ENCODE measurements at regions not wholly inside any gene's neighbourhood (a gene's known extent, or its start where the extent isn't known, plus 50 kb on each side); places are given as distances from the start of the nearest gene placed in this dataset.

DNA sequence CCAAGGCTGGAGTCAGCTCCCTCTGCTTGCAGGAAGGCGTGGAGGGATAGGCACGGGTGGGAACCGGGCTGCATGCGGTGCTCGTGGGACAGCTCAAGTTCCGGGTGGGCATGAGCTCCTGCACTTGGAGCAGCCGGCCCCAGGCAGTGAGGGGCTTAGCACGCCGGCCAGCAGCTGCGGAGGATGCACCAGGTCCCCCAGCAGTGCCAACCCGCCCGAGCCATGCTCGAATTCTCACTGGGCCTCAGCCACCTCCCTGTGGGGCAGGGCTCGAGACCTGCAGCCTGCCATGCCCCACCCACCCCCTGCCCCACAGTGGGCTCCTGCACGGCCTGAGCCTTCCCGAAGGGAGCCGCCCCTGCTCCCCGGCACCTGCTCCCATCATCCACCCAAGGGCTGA lies 1501.8 kb downstream of the AACS start:
- no peak overlapping the region for H3K4me3 ChIP-seq (ENCODE audit: low read depth, low read length, poor library complexity, severe bottlenecking)
- TF ChIP-seq, protein P1, sequence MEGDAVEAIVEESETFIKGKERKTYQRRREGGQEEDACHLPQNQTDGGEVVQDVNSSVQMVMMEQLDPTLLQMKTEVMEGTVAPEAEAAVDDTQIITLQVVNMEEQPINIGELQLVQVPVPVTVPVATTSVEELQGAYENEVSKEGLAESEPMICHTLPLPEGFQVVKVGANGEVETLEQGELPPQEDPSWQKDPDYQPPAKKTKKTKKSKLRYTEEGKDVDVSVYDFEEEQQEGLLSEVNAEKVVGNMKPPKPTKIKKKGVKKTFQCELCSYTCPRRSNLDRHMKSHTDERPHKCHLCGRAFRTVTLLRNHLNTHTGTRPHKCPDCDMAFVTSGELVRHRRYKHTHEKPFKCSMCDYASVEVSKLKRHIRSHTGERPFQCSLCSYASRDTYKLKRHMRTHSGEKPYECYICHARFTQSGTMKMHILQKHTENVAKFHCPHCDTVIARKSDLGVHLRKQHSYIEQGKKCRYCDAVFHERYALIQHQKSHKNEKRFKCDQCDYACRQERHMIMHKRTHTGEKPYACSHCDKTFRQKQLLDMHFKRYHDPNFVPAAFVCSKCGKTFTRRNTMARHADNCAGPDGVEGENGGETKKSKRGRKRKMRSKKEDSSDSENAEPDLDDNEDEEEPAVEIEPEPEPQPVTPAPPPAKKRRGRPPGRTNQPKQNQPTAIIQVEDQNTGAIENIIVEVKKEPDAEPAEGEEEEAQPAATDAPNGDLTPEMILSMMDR (IDR thresholded peaks at IDR 0.05; ENCODE audit: low read length): no peak
- no peak for TF ChIP-seq EZH2 (IDR thresholded peaks at IDR 0.05; ENCODE audit: borderline replicate concordance, low read length)
- no peaks in the 10 kb centered on the region for H3K27me3 ChIP-seq (ENCODE audit: insufficient read depth, low read length)
- H3K36me3 ChIP-seq (ENCODE audit: insufficient read depth, low read length): no peaks in the 10 kb centered on the region
- no peaks in the 10 kb centered on the region for H3K9me3 ChIP-seq (ENCODE audit: low read length)
- no peak overlapping the region for H2AFZ ChIP-seq (ENCODE audit: low read length)
- no peaks in the 10 kb centered on the region for H4K20me1 ChIP-seq (ENCODE audit: insufficient read depth, low read length)
- H3K4me2 ChIP-seq (ENCODE audit: low read length): no peak overlapping the region
- no peaks in the 10 kb centered on the region for H3K79me2 ChIP-seq (ENCODE audit: insufficient read depth, low read length)
- no peaks in the 10 kb centered on the region for H3K4me1 ChIP-seq (ENCODE audit: insufficient read depth, low read length, severe bottlenecking)
- no peaks in the 10 kb centered on the region for H3F3A ChIP-seq (ENCODE audit: insufficient read depth, low read length)
- no peak overlapping the region for H3K27ac ChIP-seq (ENCODE audit: low read depth, low read length, poor library complexity, severe bottlenecking)
- H3K9me2 ChIP-seq (ENCODE audit: low read depth, low read length): no peaks in the 10 kb centered on the region
- H3K9ac ChIP-seq (ENCODE audit: low read length): no peak overlapping the region

GRCh38 chr12:126569706-126570105 lies 1504.5 kb downstream of the AACS start:
- no peak for TF ChIP-seq EZH2 (IDR thresholded peaks at IDR 0.05; ENCODE audit: borderline replicate concordance, low read length)
- TF ChIP-seq, protein P1 (IDR thresholded peaks at IDR 0.05; ENCODE audit: low read length): no peak
- H3K36me3 ChIP-seq (ENCODE audit: insufficient read depth, low read length): no peaks in the 10 kb centered on the region

GRCh38 chr12:126570566-126570965 lies 1505.3 kb downstream of the AACS start:
- no peak for TF ChIP-seq EZH2 (IDR thresholded peaks at IDR 0.05; ENCODE audit: borderline replicate concordance, low read length)
- TF ChIP-seq, protein P1 (IDR thresholded peaks at IDR 0.05; ENCODE audit: low read length): no peak
- no peak overlapping the region for H3K27ac ChIP-seq (ENCODE audit: low read depth, low read length, poor library complexity, severe bottlenecking)
- H3F3A ChIP-seq (ENCODE audit: insufficient read depth, low read length): no peaks in the 10 kb centered on the region
- no peak overlapping the region for H3K4me2 ChIP-seq (ENCODE audit: low read length)
- no peaks in the 10 kb centered on the region for H3K9me3 ChIP-seq (ENCODE audit: low read length)
- no peaks in the 10 kb centered on the region for H3K4me1 ChIP-seq (ENCODE audit: insufficient read depth, low read length, severe bottlenecking)
- H3K4me3 ChIP-seq (ENCODE audit: low read depth, low read length, poor library complexity, severe bottlenecking): no peak overlapping the region
- H3K36me3 ChIP-seq (ENCODE audit: insufficient read depth, low read length): no peaks in the 10 kb centered on the region
- H2AFZ ChIP-seq (ENCODE audit: low read length): no peak overlapping the region
- H4K20me1 ChIP-seq (ENCODE audit: insufficient read depth, low read length): no peaks in the 10 kb centered on the region
- H3K9me2 ChIP-seq (ENCODE audit: low read depth, low read length): no peaks in the 10 kb centered on the region
- no peak overlapping the region for H3K9ac ChIP-seq (ENCODE audit: low read length)
- no peaks in the 10 kb centered on the region for H3K79me2 ChIP-seq (ENCODE audit: insufficient read depth, low read length)
- H3K27me3 ChIP-seq (ENCODE audit: insufficient read depth, low read length): no peaks in the 10 kb centered on the region

More at GRCh38 chr12:126569706-126570105, 1504.5 kb downstream of the AACS start:
- H3K27ac ChIP-seq (ENCODE audit: low read depth, low read length, poor library complexity, severe bottlenecking): no peak overlapping the region
- no peaks in the 10 kb centered on the region for H3F3A ChIP-seq (ENCODE audit: insufficient read depth, low read length)
- H3K9ac ChIP-seq (ENCODE audit: low read length): no peak overlapping the region
- no peaks in the 10 kb centered on the region for H3K9me2 ChIP-seq (ENCODE audit: low read depth, low read length)
- H3K4me1 ChIP-seq (ENCODE audit: insufficient read depth, low read length, severe bottlenecking): no peaks in the 10 kb centered on the region
- no peak overlapping the region for H3K4me2 ChIP-seq (ENCODE audit: low read length)
- no peaks in the 10 kb centered on the region for H3K79me2 ChIP-seq (ENCODE audit: insufficient read depth, low read length)
- no peaks in the 10 kb centered on the region for H3K27me3 ChIP-seq (ENCODE audit: insufficient read depth, low read length)
- H2AFZ ChIP-seq (ENCODE audit: low read length): no peak overlapping the region
- no peak overlapping the region for H3K4me3 ChIP-seq (ENCODE audit: low read depth, low read length, poor library complexity, severe bottlenecking)
- no peaks in the 10 kb centered on the region for H3K9me3 ChIP-seq (ENCODE audit: low read length)
- no peaks in the 10 kb centered on the region for H4K20me1 ChIP-seq (ENCODE audit: insufficient read depth, low read length)
